Panc1 (cell line): ENCODE measurements at regions not wholly inside any gene's neighbourhood (a gene's known extent, or its start where the extent isn't known, plus 50 kb on each side); places are given as distances from the start of the nearest gene placed in this dataset.

Experiments
- CTCF ChIP-seq: fragments of 450-650 bp; IDR thresholded peaks from 2 replicates; pipeline ENCODE4 v1.5.1; 2017; ENCODE audit warnings: mild to moderate bottlenecking
- POLR2AphosphoS5 ChIP-seq: IDR thresholded peaks from 2 replicates; pipeline ENCODE4 v1.6.1; 2012; ENCODE audit warnings: mild to moderate bottlenecking, low read depth, low read length, moderate library complexity
- SIN3A ChIP-seq: IDR thresholded peaks from 2 replicates; pipeline ENCODE4 v1.6.1; 2012; ENCODE audit warnings: low read depth, mild to moderate bottlenecking, low read length, moderate library complexity, borderline replicate concordance; ENCODE audit not compliant: insufficient read depth
- TCF7L2 ChIP-seq: IDR thresholded peaks from 2 replicates; pipeline ENCODE4 v1.6.1; 2011; ENCODE audit warnings: mild to moderate bottlenecking, low read depth, low read length, inconsistent platforms
- TF ChIP-seq, protein P1 (sequence below), 2 experiments: IDR thresholded peaks; 2 replicates each; pipeline ENCODE4 v1.6.1; 2011 to 2012; ENCODE audit warnings: low read depth in 2 of 2, control low read depth in 1 of 2, low read length in 1 of 2, mild to moderate bottlenecking in 1 of 2, moderate library complexity in 1 of 2; ENCODE audit not compliant: insufficient read depth in 1 of 2

GRCh38 chr17:13350466-13350865, 251.3 kb downstream of the HS3ST3A1 start:
- TF ChIP-seq, protein P1, sequence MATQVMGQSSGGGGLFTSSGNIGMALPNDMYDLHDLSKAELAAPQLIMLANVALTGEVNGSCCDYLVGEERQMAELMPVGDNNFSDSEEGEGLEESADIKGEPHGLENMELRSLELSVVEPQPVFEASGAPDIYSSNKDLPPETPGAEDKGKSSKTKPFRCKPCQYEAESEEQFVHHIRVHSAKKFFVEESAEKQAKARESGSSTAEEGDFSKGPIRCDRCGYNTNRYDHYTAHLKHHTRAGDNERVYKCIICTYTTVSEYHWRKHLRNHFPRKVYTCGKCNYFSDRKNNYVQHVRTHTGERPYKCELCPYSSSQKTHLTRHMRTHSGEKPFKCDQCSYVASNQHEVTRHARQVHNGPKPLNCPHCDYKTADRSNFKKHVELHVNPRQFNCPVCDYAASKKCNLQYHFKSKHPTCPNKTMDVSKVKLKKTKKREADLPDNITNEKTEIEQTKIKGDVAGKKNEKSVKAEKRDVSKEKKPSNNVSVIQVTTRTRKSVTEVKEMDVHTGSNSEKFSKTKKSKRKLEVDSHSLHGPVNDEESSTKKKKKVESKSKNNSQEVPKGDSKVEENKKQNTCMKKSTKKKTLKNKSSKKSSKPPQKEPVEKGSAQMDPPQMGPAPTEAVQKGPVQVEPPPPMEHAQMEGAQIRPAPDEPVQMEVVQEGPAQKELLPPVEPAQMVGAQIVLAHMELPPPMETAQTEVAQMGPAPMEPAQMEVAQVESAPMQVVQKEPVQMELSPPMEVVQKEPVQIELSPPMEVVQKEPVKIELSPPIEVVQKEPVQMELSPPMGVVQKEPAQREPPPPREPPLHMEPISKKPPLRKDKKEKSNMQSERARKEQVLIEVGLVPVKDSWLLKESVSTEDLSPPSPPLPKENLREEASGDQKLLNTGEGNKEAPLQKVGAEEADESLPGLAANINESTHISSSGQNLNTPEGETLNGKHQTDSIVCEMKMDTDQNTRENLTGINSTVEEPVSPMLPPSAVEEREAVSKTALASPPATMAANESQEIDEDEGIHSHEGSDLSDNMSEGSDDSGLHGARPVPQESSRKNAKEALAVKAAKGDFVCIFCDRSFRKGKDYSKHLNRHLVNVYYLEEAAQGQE (IDR thresholded peaks at IDR 0.05; ENCODE audit: insufficient read depth in 1 of 2, low read depth in 2 of 2, low read length in 1 of 2) = no peak
- TF ChIP-seq CTCF (no peak), SIN3A (no peak), POLR2AphosphoS5 (no peak), TCF7L2 (no peak)
